KMS-11 (cell line): ENCODE measurements at regions not wholly inside any gene's neighbourhood (a gene's known extent, or its start where the extent isn't known, plus 50 kb on each side); places are given as distances from the start of the nearest gene placed in this dataset.

ENCODE experiments used
- H2AFZ ChIP-seq: fragments of 200-600 bp; sonication (generic); 2 replicates; pipeline ENCODE4 v1.6.1; 2016; ENCODE audit warnings: antibody characterized with exemption, mixed run types, low read depth
- H3K27ac ChIP-seq: fragments of 200-600 bp; sonication (generic); 2 replicates; pipeline ENCODE4 v1.6.1; 2016; ENCODE audit warnings: mild to moderate bottlenecking, mixed run types
- H3K27me3 ChIP-seq: fragments of 200-600 bp; sonication (generic); 2 replicates; pipeline ENCODE4 v1.6.1; 2017; ENCODE audit warnings: mild to moderate bottlenecking, low read depth, mixed run types, moderate library complexity; ENCODE audit not compliant: insufficient read depth
- H3K36me3 ChIP-seq: fragments of 200-600 bp; sonication (generic); 2 replicates; pipeline ENCODE4 v1.6.1; 2017; ENCODE audit warnings: mild to moderate bottlenecking, mixed run types; ENCODE audit not compliant: insufficient read depth
- H3K4me1 ChIP-seq: fragments of 200-600 bp; sonication (generic); 2 replicates; pipeline ENCODE4 v1.6.1; 2016; ENCODE audit warnings: mild to moderate bottlenecking, low read depth, mixed run types; ENCODE audit not compliant: poor library complexity, severe bottlenecking
- H3K4me2 ChIP-seq: fragments of 200-600 bp; sonication (generic); 2 replicates; pipeline ENCODE4 v1.7.0; 2016; ENCODE audit warnings: mild to moderate bottlenecking, mixed run types
- H3K4me3 ChIP-seq: fragments of 200-600 bp; sonication (generic); IDR thresholded peaks from 2 replicates; pipeline ENCODE4 v1.6.1; 2017; ENCODE audit warnings: low read depth, low read length, mixed read lengths; ENCODE audit not compliant: insufficient read depth
- H3K79me2 ChIP-seq: fragments of 200-600 bp; sonication (generic); 2 replicates; pipeline ENCODE4 v1.6.1; 2016; ENCODE audit warnings: low read depth, mixed run types; ENCODE audit not compliant: insufficient read depth
- H3K9ac ChIP-seq: fragments of 200-600 bp; sonication (generic); 2 replicates; pipeline ENCODE4 v1.6.1; 2016; ENCODE audit warnings: mild to moderate bottlenecking, mixed run types
- H4K20me1 ChIP-seq: fragments of 200-600 bp; sonication (generic); 2 replicates; pipeline ENCODE4 v1.6.1; 2016; ENCODE audit warnings: mild to moderate bottlenecking, mixed run types; ENCODE audit not compliant: insufficient read depth
- TF ChIP-seq, protein P1 (sequence below): fragments of 200-600 bp; sonication (generic); conservative IDR thresholded peaks from 2 replicates; pipeline ENCODE4 v1.6.1; 2017; ENCODE audit warnings: low read depth, mild to moderate bottlenecking, antibody characterized with exemption, low read length, moderate library complexity, mixed read lengths

DNA sequence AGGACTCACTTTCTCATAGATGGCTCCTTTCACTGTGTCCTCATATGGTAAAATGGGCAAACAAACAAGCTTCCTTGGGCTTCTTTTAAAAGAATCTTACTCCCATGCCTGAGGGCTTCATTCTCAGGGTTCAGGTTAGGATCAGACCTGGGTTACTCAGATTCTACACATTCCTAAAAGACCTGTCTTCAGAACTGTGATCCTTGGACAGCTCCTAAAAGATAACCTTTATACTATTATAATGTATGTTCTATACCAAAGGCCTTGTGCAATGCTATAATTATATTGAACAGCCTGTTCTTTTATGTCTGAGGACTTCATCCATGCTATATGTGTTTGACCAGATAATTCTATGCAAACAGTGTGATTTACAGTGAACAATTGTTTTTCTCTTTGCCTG, 264.4 kb upstream of the CDH10 start:
- H3K27ac ChIP-seq, result no peak overlapping the region
- H3K4me1 ChIP-seq, result no peaks in the 10 kb centered on the region
- no peak overlapping the region for H3K9ac ChIP-seq
- no peaks in the 10 kb centered on the region for H3K27me3 ChIP-seq
- H3K4me2 ChIP-seq, result no peak overlapping the region
- no peaks in the 10 kb centered on the region for H3K36me3 ChIP-seq
- H3K79me2 ChIP-seq, result no peaks in the 10 kb centered on the region
- H4K20me1 ChIP-seq, result no peaks in the 10 kb centered on the region
- H2AFZ ChIP-seq, result no peak overlapping the region
- TF ChIP-seq, protein P1, sequence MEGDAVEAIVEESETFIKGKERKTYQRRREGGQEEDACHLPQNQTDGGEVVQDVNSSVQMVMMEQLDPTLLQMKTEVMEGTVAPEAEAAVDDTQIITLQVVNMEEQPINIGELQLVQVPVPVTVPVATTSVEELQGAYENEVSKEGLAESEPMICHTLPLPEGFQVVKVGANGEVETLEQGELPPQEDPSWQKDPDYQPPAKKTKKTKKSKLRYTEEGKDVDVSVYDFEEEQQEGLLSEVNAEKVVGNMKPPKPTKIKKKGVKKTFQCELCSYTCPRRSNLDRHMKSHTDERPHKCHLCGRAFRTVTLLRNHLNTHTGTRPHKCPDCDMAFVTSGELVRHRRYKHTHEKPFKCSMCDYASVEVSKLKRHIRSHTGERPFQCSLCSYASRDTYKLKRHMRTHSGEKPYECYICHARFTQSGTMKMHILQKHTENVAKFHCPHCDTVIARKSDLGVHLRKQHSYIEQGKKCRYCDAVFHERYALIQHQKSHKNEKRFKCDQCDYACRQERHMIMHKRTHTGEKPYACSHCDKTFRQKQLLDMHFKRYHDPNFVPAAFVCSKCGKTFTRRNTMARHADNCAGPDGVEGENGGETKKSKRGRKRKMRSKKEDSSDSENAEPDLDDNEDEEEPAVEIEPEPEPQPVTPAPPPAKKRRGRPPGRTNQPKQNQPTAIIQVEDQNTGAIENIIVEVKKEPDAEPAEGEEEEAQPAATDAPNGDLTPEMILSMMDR, result no peak
- no peak overlapping the region for H3K4me3 ChIP-seq

DNA sequence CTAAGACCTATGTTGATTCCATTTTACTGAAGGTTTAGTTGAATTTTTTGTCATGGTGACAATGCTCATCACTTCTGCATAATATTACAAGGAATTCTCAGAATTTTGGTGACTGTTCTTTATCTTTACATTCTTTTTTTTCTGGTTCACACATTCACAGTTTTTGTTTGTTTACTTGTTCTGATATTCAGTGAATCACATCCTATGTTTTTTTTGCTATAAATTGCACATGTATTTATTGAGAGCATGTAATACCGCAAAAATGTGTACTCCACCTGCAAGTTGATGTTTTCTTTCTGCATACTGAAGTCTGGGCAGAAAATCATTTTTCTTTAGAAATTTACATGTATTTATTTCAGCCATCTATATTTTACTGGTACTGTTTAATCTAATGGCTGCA, 261.9 kb upstream of the CDH10 start:
- Histone ChIP-seq H3K4me3 (no peak overlapping the region), H3K27me3 (no peaks in the 10 kb centered on the region), H2AFZ (no peak overlapping the region)

DNA sequence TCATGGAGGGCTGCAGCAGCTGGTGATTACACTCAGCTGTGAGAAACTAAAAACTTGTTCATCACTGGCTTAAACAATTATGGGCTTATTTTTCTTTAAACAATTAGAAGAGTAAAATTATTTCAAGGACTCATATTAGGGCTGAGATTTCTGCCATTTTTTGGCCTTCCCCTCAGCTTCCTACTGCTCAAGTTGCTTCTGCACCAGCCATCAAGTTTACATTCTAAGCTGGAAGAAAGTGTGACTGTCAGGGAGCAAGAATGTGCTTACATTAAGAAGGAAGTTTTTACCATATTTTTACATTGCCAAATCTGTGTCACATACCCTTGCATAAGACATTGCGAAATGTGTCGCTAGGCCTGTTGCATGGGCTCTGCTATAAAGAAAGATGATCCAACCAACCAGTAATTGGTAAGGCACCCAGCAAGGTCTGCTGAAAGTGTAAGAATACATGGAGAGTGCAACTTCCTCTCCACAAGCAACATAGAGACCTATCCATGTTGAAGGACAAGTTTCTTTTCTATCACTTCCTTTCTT, 260.3 kb upstream of the CDH10 start:
- Histone ChIP-seq H4K20me1 (no peaks in the 10 kb centered on the region), H3K79me2 (no peaks in the 10 kb centered on the region), H3K4me2 (no peak overlapping the region), H3K9ac (no peak overlapping the region), H3K4me3 (no peak overlapping the region), H3K4me1 (peaks cover 1% of the 10 kb centered on the region), H3K27ac (no peak overlapping the region), H2AFZ (no peak overlapping the region), H3K27me3 (peaks cover 7% of the 10 kb centered on the region; the same call in 1 of the 2 replicates), H3K36me3 (no peaks in the 10 kb centered on the region)
- TF ChIP-seq, protein P1, result no peak

More for the DNA sequence above, 261.9 kb upstream of the CDH10 start:
- Histone ChIP-seq H3K9ac (no peak overlapping the region), H3K27ac (no peak overlapping the region), H3K36me3 (no peaks in the 10 kb centered on the region), H4K20me1 (no peaks in the 10 kb centered on the region), H3K4me2 (no peak overlapping the region), H3K4me1 (no peaks in the 10 kb centered on the region), H3K79me2 (no peaks in the 10 kb centered on the region)
- TF ChIP-seq, protein P1, result no peak

DNA sequence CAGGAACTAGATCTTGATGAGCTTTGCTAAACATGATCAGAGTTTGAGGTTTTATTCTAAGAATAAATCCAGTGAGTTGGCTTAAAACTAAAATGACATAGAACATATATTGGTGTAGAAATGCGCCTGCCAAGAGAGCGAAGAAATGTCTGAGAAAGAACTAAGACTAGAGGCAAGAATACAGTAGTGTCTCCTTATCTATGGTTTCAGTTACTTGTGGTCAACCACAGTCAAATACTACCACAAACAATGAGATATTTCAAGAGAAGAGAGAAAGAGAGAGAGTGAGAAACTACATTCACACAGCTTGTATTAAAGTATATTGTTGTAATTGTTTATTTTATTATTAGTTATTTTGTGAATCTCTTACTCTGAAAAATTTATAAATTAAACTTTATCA, 254.4 kb upstream of the CDH10 start:
- Histone ChIP-seq H3K4me2 (peak overlapping the region; percentile 43; the same call in 1 of the 2 replicates), H3K79me2 (no peaks in the 10 kb centered on the region), H3K4me1 (peaks cover 21% of the 10 kb centered on the region), H3K9ac (no peak overlapping the region), H3K4me3 (no peak overlapping the region), H3K27me3 (peaks cover 11% of the 10 kb centered on the region; the same call in 1 of the 2 replicates), H4K20me1 (no peaks in the 10 kb centered on the region), H2AFZ (no peak overlapping the region), H3K36me3 (no peaks in the 10 kb centered on the region), H3K27ac (no peak overlapping the region)
- TF ChIP-seq, protein P1, result no peak
